ENCODE measurements at regions not wholly inside any gene's neighbourhood (a gene's known extent, or its start where the extent isn't known, plus 50 kb on each side); places are given as distances from the start of the nearest gene placed in this dataset.

GRCh38 chr3:67302489-67302888, 304.4 kb downstream of the KBTBD8 start:
- Histone ChIP-seq H3K27ac (no peak overlapping the region), H3K4me3 (no peak overlapping the region)
- DNase-seq (ENCODE audit: low spot score), result no peak
- TF ChIP-seq CTCF (IDR thresholded peaks at IDR 0.05), result no peak

GRCh38 chr3:67305160-67305559, 307.1 kb downstream of the KBTBD8 start:
- Histone ChIP-seq H3K27ac (no peak overlapping the region), H3K4me3 (no peak overlapping the region)
- no peak for DNase-seq (ENCODE audit: low spot score)
- TF ChIP-seq CTCF (IDR thresholded peaks at IDR 0.05), result no peak

DNA sequence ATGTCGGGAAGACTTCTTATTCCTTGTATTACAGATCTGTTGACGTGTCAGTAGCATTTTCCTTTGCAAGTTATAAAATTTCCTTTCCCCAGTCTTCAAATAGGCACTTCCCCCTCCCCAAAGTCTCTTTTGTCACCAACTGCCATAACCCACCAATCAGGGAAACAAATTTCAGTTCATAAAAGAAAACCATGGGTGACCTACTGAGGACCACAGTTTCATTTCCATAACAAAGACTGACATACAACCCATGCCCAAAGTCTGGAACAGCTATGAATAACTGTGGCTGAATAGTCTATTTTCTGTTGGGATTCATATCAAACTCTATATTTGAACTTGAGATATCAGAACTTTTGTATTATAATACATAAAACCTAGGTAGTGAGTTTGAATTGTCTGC, 307.8 kb downstream of the KBTBD8 start:
- Histone ChIP-seq H3K4me3 (no peak overlapping the region), H3K27ac (no peak overlapping the region)
- no peak for TF ChIP-seq CTCF (IDR thresholded peaks at IDR 0.05)
- DNase-seq (ENCODE audit: low spot score), result no peak

GRCh38 chr3:67311440-67311839, 313.3 kb downstream of the KBTBD8 start:
- no peak overlapping the region for H3K4me3 ChIP-seq
- TF ChIP-seq CTCF (IDR thresholded peaks at IDR 0.05), result no peak
- DNase-seq (ENCODE audit: low spot score), result no peak
- H3K27ac ChIP-seq, result no peak overlapping the region

DNA sequence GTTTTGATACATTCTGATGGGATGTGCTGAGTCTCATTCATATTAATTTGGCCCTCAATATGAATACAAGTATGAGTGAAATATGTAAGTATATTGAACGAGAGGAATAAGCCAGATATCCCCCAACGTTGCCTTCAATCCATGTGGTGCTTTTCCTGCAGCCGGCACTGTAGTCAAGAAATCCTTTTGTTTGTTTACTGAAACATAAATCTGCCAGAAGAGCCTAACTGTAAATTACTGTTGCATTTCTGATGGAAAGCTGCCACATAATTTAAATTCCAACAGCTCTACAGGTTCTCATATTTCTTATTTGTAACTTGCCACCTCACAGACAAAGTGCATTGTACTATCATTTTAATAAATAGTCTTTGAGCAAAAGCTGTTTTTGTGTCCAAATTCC, 314.0 kb downstream of the KBTBD8 start:
- TF ChIP-seq CTCF (IDR thresholded peaks at IDR 0.05), result no peak
- DNase-seq (ENCODE audit: low spot score), result no peak
- no peak overlapping the region for H3K4me3 ChIP-seq
- H3K27ac ChIP-seq, result no peak overlapping the region

GRCh38 chr3:67318162-67318561, 320.1 kb downstream of the KBTBD8 start:
- Histone ChIP-seq H3K4me3 (no peak overlapping the region), H3K27ac (no peak overlapping the region)
- no peak for DNase-seq (ENCODE audit: low spot score)
- no peak for TF ChIP-seq CTCF (IDR thresholded peaks at IDR 0.05)

DNA sequence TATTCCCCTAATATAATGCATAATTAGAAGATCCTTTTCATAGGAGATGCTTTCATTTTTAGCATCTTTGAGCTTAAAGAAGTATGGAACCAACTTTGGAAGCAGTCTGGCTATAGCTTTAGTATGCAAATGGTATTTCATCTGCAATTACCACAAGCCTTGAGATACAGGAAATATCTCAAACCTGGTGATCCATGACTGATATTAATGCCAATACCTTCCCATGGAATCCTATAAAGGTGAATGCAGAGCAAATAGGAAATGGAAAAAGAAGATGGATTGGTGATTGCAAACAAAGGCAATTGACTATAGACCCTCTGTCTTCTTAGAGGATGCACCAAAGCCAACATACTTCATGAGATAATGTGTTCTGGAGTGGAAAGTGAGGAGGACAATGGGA, 326.4 kb downstream of the KBTBD8 start:
- DNase-seq (ENCODE audit: low spot score), result no peak
- TF ChIP-seq CTCF (IDR thresholded peaks at IDR 0.05), result no peak
- H3K4me3 ChIP-seq, result no peak overlapping the region
- no peak overlapping the region for H3K27ac ChIP-seq
